ENCODE measurements at regions not wholly inside any gene's neighbourhood (a gene's known extent, or its start where the extent isn't known, plus 50 kb on each side); places are given as distances from the start of the nearest gene placed in this dataset.
"Not testable (repeated sequence)": the region's sequence is repeated elsewhere in the genome, so short reads cannot be mapped to it uniquely, and the experiment has no call there.

- DNase-seq (ENCODE audit: low spot score) = no peak
Observed at GRCh38 chr4:184907216-184907615, 81.4 kb upstream of the ACSL1 start.

GRCh38 chr4:184907810-184908209 is 82.0 kb upstream of the ACSL1 start:
- DNase-seq (ENCODE audit: low spot score) = no peak

GRCh38 chr4:184911310-184911709 is 85.5 kb upstream of the ACSL1 start:
- DNase-seq (ENCODE audit: low spot score) = no peak

- DNase-seq (ENCODE audit: low spot score) = no peak
Observed at GRCh38 chr4:184913356-184914143, 87.8 kb upstream of the ACSL1 start.

- not testable (repeated sequence) for DNase-seq (ENCODE audit: low spot score)
Observed at GRCh38 chr4:184918799-184919198, 93.0 kb upstream of the ACSL1 start.

- DNase-seq (ENCODE audit: low spot score) = no peak
Observed at GRCh38 chr4:184921456-184921855, 95.7 kb upstream of the ACSL1 start.

GRCh38 chr4:184922301-184922700 is 96.0 kb upstream of the HELT start:
- no peak for DNase-seq (ENCODE audit: low spot score)

GRCh38 chr4:184924516-184924915 is 93.8 kb upstream of the HELT start:
- no peak for DNase-seq (ENCODE audit: low spot score)

- DNase-seq (ENCODE audit: low spot score) = no peak
Observed at GRCh38 chr4:184929476-184929875, 88.8 kb upstream of the HELT start.

- no peak for DNase-seq (ENCODE audit: low spot score)
Observed at GRCh38 chr4:184930026-184930425, 88.3 kb upstream of the HELT start.

GRCh38 chr4:184932343-184932742 is 85.9 kb upstream of the HELT start:
- DNase-seq (ENCODE audit: low spot score) = peak; percentile 17

GRCh38 chr4:184933311-184933710 is 85.0 kb upstream of the HELT start:
- no peak for DNase-seq (ENCODE audit: low spot score)

- no peak for DNase-seq (ENCODE audit: low spot score)
Observed at GRCh38 chr4:184934184-184934583, 84.1 kb upstream of the HELT start.

- DNase-seq (ENCODE audit: low spot score) = no peak
Observed at GRCh38 chr4:184934961-184935360, 83.3 kb upstream of the HELT start.

- DNase-seq (ENCODE audit: low spot score) = no peak
Observed at GRCh38 chr4:184936071-184936470, 82.2 kb upstream of the HELT start.

GRCh38 chr4:184937030-184937710 is 81.1 kb upstream of the HELT start:
- no peak for DNase-seq (ENCODE audit: low spot score)

- DNase-seq (ENCODE audit: low spot score) = no peak
Observed at GRCh38 chr4:184937745-184938144, 80.5 kb upstream of the HELT start.

GRCh38 chr4:184938871-184939270 is 79.4 kb upstream of the HELT start:
- no peak for DNase-seq (ENCODE audit: low spot score)

GRCh38 chr4:184939978-184940377 is 78.3 kb upstream of the HELT start:
- no peak for DNase-seq (ENCODE audit: low spot score)

GRCh38 chr4:184940500-184940899 is 77.8 kb upstream of the HELT start:
- DNase-seq (ENCODE audit: low spot score) = no peak

GRCh38 chr4:184941671-184942418 is 76.4 kb upstream of the HELT start:
- no peak for DNase-seq (ENCODE audit: low spot score)

Measured in SK-N-DZ (cell line).